ENCODE measurements at regions not wholly inside any gene's neighbourhood (a gene's known extent, or its start where the extent isn't known, plus 50 kb on each side); places are given as distances from the start of the nearest gene placed in this dataset.
"Not testable (repeated sequence)": the region's sequence is repeated elsewhere in the genome, so short reads cannot be mapped to it uniquely, and the experiment has no call there.

DNA sequence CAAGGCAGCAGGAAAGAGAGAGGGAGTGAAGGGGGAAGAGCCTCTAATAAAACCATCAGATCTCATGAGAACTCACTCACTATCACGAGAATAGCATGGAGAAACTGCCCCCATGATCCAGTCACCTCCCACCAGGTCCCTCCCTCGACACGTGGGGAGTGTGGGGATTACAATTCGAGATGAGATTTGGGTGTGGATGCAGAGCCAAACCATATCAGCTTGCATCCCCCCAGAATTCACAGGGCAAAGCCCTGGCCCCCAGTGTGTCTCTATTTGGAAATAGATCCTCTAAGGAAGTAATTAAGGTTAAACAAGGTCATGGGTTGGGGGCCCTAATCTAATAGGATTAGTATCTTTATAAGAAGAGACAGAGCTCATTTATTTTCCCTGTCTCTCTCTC lies 56.1 kb upstream of the TCL1A start:
- no peak overlapping the region for H3K4me3 Mint-ChIP-seq

DNA sequence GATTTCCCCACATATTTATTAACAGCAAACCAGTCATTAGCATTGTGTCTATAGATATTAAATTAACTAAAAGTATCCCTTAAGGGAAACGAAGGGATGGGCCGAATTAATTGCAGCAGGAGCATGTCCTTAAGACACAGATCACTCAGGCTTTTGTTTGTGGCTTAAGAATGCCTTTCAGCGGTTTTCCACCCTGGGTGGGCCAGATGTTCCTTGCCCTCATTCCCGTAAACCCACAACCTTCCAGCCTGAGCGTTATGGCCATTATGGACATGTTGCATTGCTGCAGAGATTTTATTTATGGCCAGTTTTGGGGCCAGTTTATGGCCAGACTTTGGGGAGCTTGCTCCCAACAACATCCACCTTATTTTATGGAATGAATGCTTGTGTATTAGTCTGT lies 55.5 kb upstream of the TCL1A start:
- H3K79me2 ChIP-seq (ENCODE audit: insufficient read depth, low read length); H3K4me1 ChIP-seq (ENCODE audit: control insufficient read depth in 1 of 2, insufficient read depth in 2 of 2, low read length in 2 of 2); H2AFZ ChIP-seq (ENCODE audit: insufficient read depth, low read depth, low read length, poor library complexity, severe bottlenecking); H3K4me1 Mint-ChIP-seq; H3K27me3 ChIP-seq (ENCODE audit: control insufficient read depth in 2 of 2, insufficient read depth in 2 of 2, low read length in 2 of 2); H3K4me3 Mint-ChIP-seq; H3K9ac ChIP-seq (ENCODE audit: insufficient read depth, low read length, poor library complexity, severe bottlenecking); H3K9me3 ChIP-seq (replicated peaks in 1 of 2; ENCODE audit: control insufficient read depth in 1 of 2, insufficient read depth in 1 of 2, low read length in 2 of 2); H3K36me3 ChIP-seq (replicated peaks in 1 of 2; ENCODE audit: control insufficient read depth in 1 of 2, insufficient read depth in 2 of 2, low read length in 2 of 2); H3K4me3 ChIP-seq (replicated peaks in 1 of 3; ENCODE audit: low read depth in 2 of 3, low read length in 3 of 3); H3K27me3 Mint-ChIP-seq (ENCODE audit: low read depth in 3 of 3); H4K20me1 ChIP-seq (ENCODE audit: insufficient read depth, low read length); intact Hi-C loops (cut with micrococcal nuclease); DNase-seq; H3K9me3 Mint-ChIP-seq; H3K27ac ChIP-seq (ENCODE audit: low read depth in 1 of 2, low read length in 2 of 2); H3K4me2 ChIP-seq (replicated peaks; ENCODE audit: extremely low read depth, low read length, poor library complexity, severe bottlenecking); H3K36me3 Mint-ChIP-seq; H3K27ac Mint-ChIP-seq: not testable (repeated sequence)
- no CpG with 5 or more reads among the region's 5 CpGs for WGBS (ENCODE audit: insufficient coverage)

More for the DNA sequence above, 56.1 kb upstream of the TCL1A start:
- Histone ChIP-seq H3K27ac (ENCODE audit: low read depth in 1 of 2, low read length in 2 of 2) (no peak overlapping the region), H3K4me1 (ENCODE audit: control insufficient read depth in 1 of 2, insufficient read depth in 2 of 2, low read length in 2 of 2) (no peaks in the 10 kb centered on the region), H3K9me3 (replicated peaks in 1 of 2; ENCODE audit: control insufficient read depth in 1 of 2, insufficient read depth in 1 of 2, low read length in 2 of 2) (no peaks in the 10 kb centered on the region), H2AFZ (ENCODE audit: insufficient read depth, low read depth, low read length, poor library complexity, severe bottlenecking) (no peak overlapping the region), H3K36me3 (replicated peaks in 1 of 2; ENCODE audit: control insufficient read depth in 1 of 2, insufficient read depth in 2 of 2, low read length in 2 of 2) (no peaks in the 10 kb centered on the region), H3K4me2 (replicated peaks; ENCODE audit: extremely low read depth, low read length, poor library complexity, severe bottlenecking) (no peak overlapping the region), H3K79me2 (ENCODE audit: insufficient read depth, low read length) (no peaks in the 10 kb centered on the region), H3K27me3 (ENCODE audit: control insufficient read depth in 2 of 2, insufficient read depth in 2 of 2, low read length in 2 of 2) (no peaks in the 10 kb centered on the region), H4K20me1 (ENCODE audit: insufficient read depth, low read length) (no peaks in the 10 kb centered on the region), H3K9ac (ENCODE audit: insufficient read depth, low read length, poor library complexity, severe bottlenecking) (no peak overlapping the region), H3K4me3 (replicated peaks in 1 of 3; ENCODE audit: low read depth in 2 of 3, low read length in 3 of 3) (no peak overlapping the region)
- TF ChIP-seq, protein P1, sequence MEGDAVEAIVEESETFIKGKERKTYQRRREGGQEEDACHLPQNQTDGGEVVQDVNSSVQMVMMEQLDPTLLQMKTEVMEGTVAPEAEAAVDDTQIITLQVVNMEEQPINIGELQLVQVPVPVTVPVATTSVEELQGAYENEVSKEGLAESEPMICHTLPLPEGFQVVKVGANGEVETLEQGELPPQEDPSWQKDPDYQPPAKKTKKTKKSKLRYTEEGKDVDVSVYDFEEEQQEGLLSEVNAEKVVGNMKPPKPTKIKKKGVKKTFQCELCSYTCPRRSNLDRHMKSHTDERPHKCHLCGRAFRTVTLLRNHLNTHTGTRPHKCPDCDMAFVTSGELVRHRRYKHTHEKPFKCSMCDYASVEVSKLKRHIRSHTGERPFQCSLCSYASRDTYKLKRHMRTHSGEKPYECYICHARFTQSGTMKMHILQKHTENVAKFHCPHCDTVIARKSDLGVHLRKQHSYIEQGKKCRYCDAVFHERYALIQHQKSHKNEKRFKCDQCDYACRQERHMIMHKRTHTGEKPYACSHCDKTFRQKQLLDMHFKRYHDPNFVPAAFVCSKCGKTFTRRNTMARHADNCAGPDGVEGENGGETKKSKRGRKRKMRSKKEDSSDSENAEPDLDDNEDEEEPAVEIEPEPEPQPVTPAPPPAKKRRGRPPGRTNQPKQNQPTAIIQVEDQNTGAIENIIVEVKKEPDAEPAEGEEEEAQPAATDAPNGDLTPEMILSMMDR (IDR thresholded peaks at IDR 0.05) = no peak
- peaks cover 0 to 5% (median 0%) of the 10 kb centered on the region in 7 donors for H3K9me3 Mint-ChIP-seq
- DNase-seq = no peak
- H3K4me1 Mint-ChIP-seq = no peaks in the 10 kb centered on the region
- no peak overlapping the region for H3K27ac Mint-ChIP-seq
- no CpG with 5 or more reads among the region's 4 CpGs for WGBS (ENCODE audit: insufficient coverage)
- intact Hi-C loops (cut with micrococcal nuclease) = loop anchor here (5.0 to 10.0 kb wide), 2 partner anchors 208 to 335 kb away; no protein-coding TSS in a partner anchor
- no peaks in the 10 kb centered on the region for H3K36me3 Mint-ChIP-seq
- H3K27me3 Mint-ChIP-seq (ENCODE audit: low read depth in 3 of 3) = peaks cover 3 to 8% (median 6%) of the 10 kb centered on the region in 3 donors
